ENCODE measurements at regions not wholly inside any gene's neighbourhood (a gene's known extent, or its start where the extent isn't known, plus 50 kb on each side); places are given as distances from the start of the nearest gene placed in this dataset.

DNA sequence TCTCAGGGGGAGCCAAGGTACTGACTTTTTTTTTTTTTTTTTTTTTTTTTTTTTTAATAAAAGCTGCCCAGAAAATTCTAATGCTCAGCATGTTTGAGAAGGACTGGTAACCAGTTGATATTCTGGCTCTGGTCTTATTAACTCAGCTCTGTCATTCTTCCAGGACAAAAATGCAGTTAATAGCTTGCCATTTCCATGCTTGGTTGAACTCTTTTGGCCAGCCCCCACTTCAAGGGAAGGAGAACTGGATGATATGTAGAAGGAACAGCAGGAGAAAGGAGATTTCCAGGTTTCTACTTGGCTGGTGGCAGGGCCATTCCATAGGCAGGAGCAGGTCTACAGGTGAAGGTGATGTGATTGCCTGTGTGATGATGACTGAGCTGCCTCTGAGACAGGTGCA is 59.2 kb upstream of the TANC2 start:
- no peak overlapping the region for H3K27ac ChIP-seq
- DNase-seq (ENCODE audit: low read depth in 1 of 2, low spot score in 1 of 2): no peak
- H3K9me3 ChIP-seq (ENCODE audit: low read depth): no peaks in the 10 kb centered on the region
- H3K27me3 ChIP-seq: no peaks in the 10 kb centered on the region
- no peaks in the 10 kb centered on the region for H3K4me1 ChIP-seq (ENCODE audit: low read depth)
- TF ChIP-seq, protein P1, sequence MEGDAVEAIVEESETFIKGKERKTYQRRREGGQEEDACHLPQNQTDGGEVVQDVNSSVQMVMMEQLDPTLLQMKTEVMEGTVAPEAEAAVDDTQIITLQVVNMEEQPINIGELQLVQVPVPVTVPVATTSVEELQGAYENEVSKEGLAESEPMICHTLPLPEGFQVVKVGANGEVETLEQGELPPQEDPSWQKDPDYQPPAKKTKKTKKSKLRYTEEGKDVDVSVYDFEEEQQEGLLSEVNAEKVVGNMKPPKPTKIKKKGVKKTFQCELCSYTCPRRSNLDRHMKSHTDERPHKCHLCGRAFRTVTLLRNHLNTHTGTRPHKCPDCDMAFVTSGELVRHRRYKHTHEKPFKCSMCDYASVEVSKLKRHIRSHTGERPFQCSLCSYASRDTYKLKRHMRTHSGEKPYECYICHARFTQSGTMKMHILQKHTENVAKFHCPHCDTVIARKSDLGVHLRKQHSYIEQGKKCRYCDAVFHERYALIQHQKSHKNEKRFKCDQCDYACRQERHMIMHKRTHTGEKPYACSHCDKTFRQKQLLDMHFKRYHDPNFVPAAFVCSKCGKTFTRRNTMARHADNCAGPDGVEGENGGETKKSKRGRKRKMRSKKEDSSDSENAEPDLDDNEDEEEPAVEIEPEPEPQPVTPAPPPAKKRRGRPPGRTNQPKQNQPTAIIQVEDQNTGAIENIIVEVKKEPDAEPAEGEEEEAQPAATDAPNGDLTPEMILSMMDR (IDR thresholded peaks at IDR 0.05; ENCODE audit: low read depth, low read length): no peak
- no peaks in the 10 kb centered on the region for H3K36me3 ChIP-seq
- no peak overlapping the region for H3K4me3 ChIP-seq

DNA sequence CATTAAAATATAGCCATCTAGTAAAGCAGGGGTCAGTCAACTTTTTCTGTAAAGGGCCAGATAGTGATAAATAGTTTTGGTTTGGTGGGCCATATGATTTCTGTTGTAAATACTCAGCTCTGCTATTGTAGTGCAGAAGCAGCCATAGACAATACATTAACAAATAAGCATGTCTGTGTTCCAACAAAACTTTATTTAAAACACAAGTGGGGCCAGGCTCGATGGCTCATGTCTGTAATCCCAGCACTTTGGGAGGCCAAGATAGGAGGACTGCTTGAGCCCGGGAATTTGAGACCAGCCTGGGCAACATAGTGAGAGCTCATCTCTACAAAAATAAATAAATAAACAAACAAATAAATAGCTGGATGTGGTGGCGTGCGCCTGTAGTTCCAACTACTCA is 60.8 kb upstream of the TANC2 start:
- H3K27ac ChIP-seq: no peak overlapping the region
- H3K36me3 ChIP-seq: no peaks in the 10 kb centered on the region
- TF ChIP-seq, protein P1 (IDR thresholded peaks at IDR 0.05; ENCODE audit: low read depth, low read length): no peak
- no peak overlapping the region for H3K4me3 ChIP-seq
- DNase-seq (ENCODE audit: low read depth in 1 of 2, low spot score in 1 of 2): no peak
- no peaks in the 10 kb centered on the region for H3K9me3 ChIP-seq (ENCODE audit: low read depth)
- H3K4me1 ChIP-seq (ENCODE audit: low read depth): no peaks in the 10 kb centered on the region
- no peaks in the 10 kb centered on the region for H3K27me3 ChIP-seq

DNA sequence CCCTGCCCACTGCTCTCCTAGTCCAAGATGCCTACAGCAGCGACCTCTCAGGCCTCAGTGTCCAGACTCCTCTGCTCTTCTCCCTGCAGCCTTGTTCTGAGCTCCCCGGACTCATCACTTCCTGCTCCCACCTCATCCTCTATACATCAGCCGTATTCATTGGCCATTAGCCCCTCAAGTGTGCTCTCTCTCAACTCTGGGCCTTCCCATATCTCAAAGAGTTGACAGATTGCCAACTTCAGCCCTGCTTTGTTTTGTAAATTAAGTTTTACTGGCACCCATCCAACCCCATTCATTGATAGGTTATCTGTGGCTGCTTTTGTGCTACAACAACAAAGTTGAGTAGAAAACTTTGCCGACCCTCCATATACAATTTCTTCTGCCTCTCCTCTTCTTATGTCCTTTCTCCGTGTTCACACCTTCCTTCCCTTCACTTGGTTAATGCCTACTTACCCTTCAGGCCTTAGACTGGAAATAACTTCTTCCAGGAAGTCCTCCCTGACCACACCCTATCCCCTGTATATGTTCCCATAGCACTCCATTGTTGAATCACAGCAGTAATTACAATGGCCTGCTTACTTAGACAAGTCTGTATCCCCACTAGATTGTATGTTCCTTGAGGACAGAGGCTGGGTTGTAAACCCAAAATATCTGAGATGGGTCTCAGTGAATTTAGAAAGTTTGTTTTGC is 63.4 kb upstream of the TANC2 start:
- peak in 1 of 2 donors; percentile 21 for DNase-seq (ENCODE audit: low read depth in 1 of 2, low spot score in 1 of 2)
- H3K27me3 ChIP-seq: no peaks in the 10 kb centered on the region
- peaks cover 13% of the 10 kb centered on the region for H3K4me1 ChIP-seq (ENCODE audit: low read depth)
- TF ChIP-seq, protein P1 (IDR thresholded peaks at IDR 0.05; ENCODE audit: low read depth, low read length): no peak
- no peaks in the 10 kb centered on the region for H3K36me3 ChIP-seq
- no peak overlapping the region for H3K27ac ChIP-seq
- no peaks in the 10 kb centered on the region for H3K9me3 ChIP-seq (ENCODE audit: low read depth)
- H3K4me3 ChIP-seq: no peak overlapping the region

DNA sequence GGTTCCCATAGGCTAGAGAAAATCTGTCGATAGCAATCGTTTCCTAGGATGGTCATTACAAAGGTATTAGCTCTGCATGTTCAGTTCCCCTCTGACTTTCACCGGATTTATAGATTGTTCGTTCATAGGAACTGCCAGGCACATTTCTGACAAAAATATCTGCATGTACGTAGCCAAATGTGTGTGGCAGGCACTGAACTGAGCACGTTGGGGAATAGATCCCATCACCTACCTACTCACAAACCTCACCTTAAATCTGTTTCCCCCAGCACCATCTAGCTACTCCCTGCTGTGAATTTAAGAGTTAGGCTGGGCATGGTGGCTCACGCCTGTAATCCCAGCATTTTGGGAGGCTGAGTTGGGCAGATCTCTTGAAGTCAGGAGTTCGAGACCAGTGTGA is 64.5 kb upstream of the TANC2 start:
- TF ChIP-seq, protein P1 (IDR thresholded peaks at IDR 0.05; ENCODE audit: low read depth, low read length): no peak

DNA sequence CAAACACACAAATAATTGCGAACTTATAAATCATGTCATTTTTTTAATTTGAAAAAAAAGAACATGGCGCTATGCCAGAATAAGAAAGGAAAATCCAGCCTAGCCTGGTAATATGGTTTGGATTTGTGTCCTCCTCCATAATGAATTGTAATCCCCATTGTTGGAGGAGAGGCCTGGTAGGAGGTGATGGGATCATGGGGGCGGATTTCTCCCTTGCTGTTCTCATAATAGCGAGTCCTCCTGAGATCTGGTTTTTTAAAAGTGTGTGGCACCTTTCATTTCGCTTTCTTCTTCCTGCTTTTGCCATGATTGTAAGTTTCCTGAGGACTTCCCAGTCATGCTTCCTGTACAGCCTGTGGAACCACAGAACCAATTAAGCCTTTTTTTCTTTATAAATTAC is 65.9 kb upstream of the TANC2 start:
- DNase-seq (ENCODE audit: low read depth in 1 of 2, low spot score in 1 of 2): no peak
- H3K27me3 ChIP-seq: no peaks in the 10 kb centered on the region
- peaks cover 23% of the 10 kb centered on the region for H3K4me1 ChIP-seq (ENCODE audit: low read depth)
- no peak overlapping the region for H3K27ac ChIP-seq
- H3K9me3 ChIP-seq (ENCODE audit: low read depth): no peaks in the 10 kb centered on the region
- H3K4me3 ChIP-seq: no peak overlapping the region
- no peaks in the 10 kb centered on the region for H3K36me3 ChIP-seq
- TF ChIP-seq, protein P1 (IDR thresholded peaks at IDR 0.05; ENCODE audit: low read depth, low read length): no peak

More for the DNA sequence above, 64.5 kb upstream of the TANC2 start:
- Histone ChIP-seq H3K27me3 (no peaks in the 10 kb centered on the region), H3K27ac (no peak overlapping the region), H3K4me3 (no peak overlapping the region), H3K9me3 (ENCODE audit: low read depth) (no peaks in the 10 kb centered on the region), H3K4me1 (ENCODE audit: low read depth) (peaks cover 17% of the 10 kb centered on the region), H3K36me3 (no peaks in the 10 kb centered on the region)
- DNase-seq (ENCODE audit: low read depth in 1 of 2, low spot score in 1 of 2): no peak

Measured in cardiac muscle cell (in vitro differentiated cells and primary cell).